ENCODE measurements at regions not wholly inside any gene's neighbourhood (a gene's known extent, or its start where the extent isn't known, plus 50 kb on each side); places are given as distances from the start of the nearest gene placed in this dataset.

DNA sequence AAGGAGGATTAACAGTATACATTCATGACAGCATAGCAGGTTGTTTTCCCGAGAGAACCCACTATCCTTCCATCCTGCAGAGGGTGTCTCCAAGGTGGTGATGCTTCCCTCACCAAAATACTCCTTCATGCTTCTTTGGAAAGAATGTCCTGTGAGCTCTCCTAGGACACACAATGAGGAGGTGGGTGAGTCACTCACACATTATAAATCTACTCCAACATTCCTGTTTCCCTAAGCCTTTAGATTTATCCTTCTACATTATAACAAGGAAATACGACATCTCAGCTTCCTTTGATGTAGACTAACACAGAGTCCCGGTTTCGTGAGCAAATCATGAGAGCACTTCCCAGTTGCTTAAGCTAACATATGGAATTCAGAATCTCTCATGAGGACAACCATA is 689.7 kb upstream of the CELF2 start:
- Histone ChIP-seq H2AFZ (ENCODE audit: low read depth, low read length) (no peak overlapping the region), H3K9me3 (ENCODE audit: low read length) (no peaks in the 10 kb centered on the region), H3K27me3 (ENCODE audit: insufficient read depth, low read length) (no peaks in the 10 kb centered on the region), H3K4me1 (ENCODE audit: insufficient read depth, low read length) (no peaks in the 10 kb centered on the region), H3K4me3 (ENCODE audit: low read length) (no peak overlapping the region), H3K36me3 (ENCODE audit: insufficient read depth, low read length) (no peaks in the 10 kb centered on the region)

DNA sequence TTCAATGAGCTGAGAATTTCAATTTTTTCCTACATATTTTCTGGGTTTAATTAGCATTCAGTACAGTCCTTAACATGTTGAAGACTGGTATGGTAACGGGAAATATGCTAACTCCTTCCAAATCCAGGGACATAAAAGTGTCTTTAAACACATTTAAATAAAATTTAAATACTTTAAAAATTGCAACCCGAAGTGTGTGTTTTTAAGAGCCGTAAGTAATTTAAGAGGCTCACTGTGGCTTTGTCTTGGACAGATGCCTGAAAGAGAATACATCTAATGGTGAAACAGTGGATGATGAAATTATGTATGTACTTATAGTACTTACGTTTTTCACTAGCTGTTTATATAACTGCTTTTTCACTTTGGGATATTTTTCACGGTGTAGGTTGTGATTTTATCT is 687.3 kb upstream of the CELF2 start:
- Histone ChIP-seq H3K36me3 (ENCODE audit: insufficient read depth, low read length) (no peaks in the 10 kb centered on the region), H3K4me1 (ENCODE audit: insufficient read depth, low read length) (no peaks in the 10 kb centered on the region), H2AFZ (ENCODE audit: low read depth, low read length) (no peak overlapping the region), H3K27me3 (ENCODE audit: insufficient read depth, low read length) (no peaks in the 10 kb centered on the region), H3K4me3 (ENCODE audit: low read length) (no peak overlapping the region), H3K9me3 (ENCODE audit: low read length) (no peaks in the 10 kb centered on the region)

- Histone ChIP-seq H3K36me3 (ENCODE audit: insufficient read depth, low read length) (no peaks in the 10 kb centered on the region), H2AFZ (ENCODE audit: low read depth, low read length) (no peak overlapping the region), H3K9me3 (ENCODE audit: low read length) (no peaks in the 10 kb centered on the region), H3K4me3 (ENCODE audit: low read length) (no peak overlapping the region), H3K27me3 (ENCODE audit: insufficient read depth, low read length) (no peaks in the 10 kb centered on the region), H3K4me1 (ENCODE audit: insufficient read depth, low read length) (no peaks in the 10 kb centered on the region)
Measured at GRCh38 chr10:10332786-10333185, 684.9 kb upstream of the CELF2 start.

GRCh38 chr10:10333622-10334021 is 684.0 kb upstream of the CELF2 start:
- Histone ChIP-seq H3K4me3 (ENCODE audit: low read length) (no peak overlapping the region), H3K4me1 (ENCODE audit: insufficient read depth, low read length) (no peaks in the 10 kb centered on the region), H3K27me3 (ENCODE audit: insufficient read depth, low read length) (no peaks in the 10 kb centered on the region), H3K36me3 (ENCODE audit: insufficient read depth, low read length) (no peaks in the 10 kb centered on the region), H2AFZ (ENCODE audit: low read depth, low read length) (no peak overlapping the region), H3K9me3 (ENCODE audit: low read length) (no peaks in the 10 kb centered on the region)

GRCh38 chr10:10338339-10338738 is 679.3 kb upstream of the CELF2 start:
- no peaks in the 10 kb centered on the region for H3K9me3 ChIP-seq (ENCODE audit: low read length)
- H3K27me3 ChIP-seq (ENCODE audit: insufficient read depth, low read length): no peaks in the 10 kb centered on the region
- H2AFZ ChIP-seq (ENCODE audit: low read depth, low read length): no peak overlapping the region
- H3K4me3 ChIP-seq (ENCODE audit: low read length): no peak overlapping the region
- no peaks in the 10 kb centered on the region for H3K4me1 ChIP-seq (ENCODE audit: insufficient read depth, low read length)
- no peaks in the 10 kb centered on the region for H3K36me3 ChIP-seq (ENCODE audit: insufficient read depth, low read length)

GRCh38 chr10:10346390-10347150 is 671.1 kb upstream of the CELF2 start:
- Histone ChIP-seq H3K4me3 (ENCODE audit: low read length) (no peak overlapping the region), H3K36me3 (ENCODE audit: insufficient read depth, low read length) (no peaks in the 10 kb centered on the region), H3K9me3 (ENCODE audit: low read length) (no peaks in the 10 kb centered on the region), H3K27me3 (ENCODE audit: insufficient read depth, low read length) (no peaks in the 10 kb centered on the region), H2AFZ (ENCODE audit: low read depth, low read length) (no peak overlapping the region), H3K4me1 (ENCODE audit: insufficient read depth, low read length) (no peaks in the 10 kb centered on the region)

- Histone ChIP-seq H3K4me1 (ENCODE audit: insufficient read depth, low read length) (no peaks in the 10 kb centered on the region), H2AFZ (ENCODE audit: low read depth, low read length) (no peak overlapping the region), H3K36me3 (ENCODE audit: insufficient read depth, low read length) (no peaks in the 10 kb centered on the region)
Measured at GRCh38 chr10:10350050-10350449, 667.6 kb upstream of the CELF2 start.

GRCh38 chr10:10351451-10351850 is 666.2 kb upstream of the CELF2 start:
- H3K36me3 ChIP-seq (ENCODE audit: insufficient read depth, low read length): no peaks in the 10 kb centered on the region
- no peak overlapping the region for H3K4me3 ChIP-seq (ENCODE audit: low read length)
- H3K9me3 ChIP-seq (ENCODE audit: low read length): no peaks in the 10 kb centered on the region
- no peak overlapping the region for H2AFZ ChIP-seq (ENCODE audit: low read depth, low read length)
- H3K27me3 ChIP-seq (ENCODE audit: insufficient read depth, low read length): no peaks in the 10 kb centered on the region
- no peaks in the 10 kb centered on the region for H3K4me1 ChIP-seq (ENCODE audit: insufficient read depth, low read length)

More at GRCh38 chr10:10350050-10350449, 667.6 kb upstream of the CELF2 start:
- H3K27me3 ChIP-seq (ENCODE audit: insufficient read depth, low read length): no peaks in the 10 kb centered on the region
- H3K9me3 ChIP-seq (ENCODE audit: low read length): no peaks in the 10 kb centered on the region
- no peak overlapping the region for H3K4me3 ChIP-seq (ENCODE audit: low read length)

DNA sequence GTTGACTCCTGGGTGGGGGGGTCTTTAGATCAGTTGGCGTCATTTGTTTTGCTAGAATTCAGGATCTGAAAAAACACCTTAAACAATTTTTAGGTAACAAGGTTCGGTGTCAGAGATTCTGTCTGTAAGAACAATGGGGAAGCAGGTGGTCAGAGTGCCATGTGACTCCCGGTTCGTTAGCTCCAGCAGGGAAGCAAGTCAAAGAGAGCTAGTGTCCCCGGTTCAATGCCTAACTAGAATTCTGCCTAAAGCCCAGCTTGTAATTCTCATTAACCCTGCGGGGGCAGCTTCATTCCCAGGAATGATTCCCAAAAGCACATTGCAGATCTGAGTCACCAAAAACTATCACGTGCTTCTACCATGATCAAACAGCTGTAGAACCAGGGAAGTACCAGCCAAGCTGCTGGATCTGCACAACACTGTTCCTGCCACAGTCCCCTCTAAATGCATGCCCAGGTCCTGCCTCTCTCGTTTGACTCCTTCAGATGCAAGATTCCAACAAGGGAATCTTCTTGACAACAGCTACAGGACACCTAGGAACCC is 664.3 kb upstream of the CELF2 start:
- Histone ChIP-seq H3K36me3 (ENCODE audit: insufficient read depth, low read length) (no peaks in the 10 kb centered on the region), H3K4me1 (ENCODE audit: insufficient read depth, low read length) (no peaks in the 10 kb centered on the region), H2AFZ (ENCODE audit: low read depth, low read length) (no peak overlapping the region), H3K27me3 (ENCODE audit: insufficient read depth, low read length) (no peaks in the 10 kb centered on the region), H3K4me3 (ENCODE audit: low read length) (no peak overlapping the region), H3K9me3 (ENCODE audit: low read length) (no peaks in the 10 kb centered on the region)

GRCh38 chr10:10359263-10359662 is 658.4 kb upstream of the CELF2 start:
- no peak overlapping the region for H3K4me3 ChIP-seq (ENCODE audit: low read length)
- H3K36me3 ChIP-seq (ENCODE audit: insufficient read depth, low read length): no peaks in the 10 kb centered on the region
- no peaks in the 10 kb centered on the region for H3K9me3 ChIP-seq (ENCODE audit: low read length)
- H2AFZ ChIP-seq (ENCODE audit: low read depth, low read length): no peak overlapping the region
- H3K27me3 ChIP-seq (ENCODE audit: insufficient read depth, low read length): no peaks in the 10 kb centered on the region
- peaks cover 10% of the 10 kb centered on the region for H3K4me1 ChIP-seq (ENCODE audit: insufficient read depth, low read length)

DNA sequence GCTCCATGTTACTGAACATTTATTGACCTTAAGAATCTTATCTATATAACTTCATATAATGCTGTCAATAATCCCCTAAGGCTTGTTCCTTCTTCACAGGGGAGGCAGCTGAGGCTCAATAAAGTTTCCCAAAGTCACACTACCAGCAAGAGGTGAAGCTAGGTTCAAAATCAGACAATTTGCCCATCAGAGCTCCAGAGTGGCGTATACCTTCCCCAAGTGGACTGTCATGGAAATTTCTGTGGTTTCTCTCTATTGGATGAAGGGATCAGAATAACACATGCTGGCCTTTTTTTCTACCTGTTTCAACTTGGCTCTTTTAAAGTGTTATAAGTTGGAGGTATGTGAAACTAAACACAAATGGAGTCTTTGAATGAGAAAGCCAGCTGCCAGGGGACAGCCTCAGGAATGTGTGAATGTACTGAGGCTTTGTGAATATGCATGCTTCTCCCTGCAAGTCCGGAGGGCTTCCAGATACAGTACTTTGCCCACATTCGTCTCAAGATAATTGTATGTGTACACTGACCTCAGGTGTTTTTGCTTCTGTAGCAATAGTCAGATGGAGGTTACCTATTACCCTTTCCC is 656.3 kb upstream of the CELF2 start:
- peaks cover 10% of the 10 kb centered on the region for H3K4me1 ChIP-seq (ENCODE audit: insufficient read depth, low read length)
- H3K4me3 ChIP-seq (ENCODE audit: low read length): no peak overlapping the region
- H2AFZ ChIP-seq (ENCODE audit: low read depth, low read length): no peak overlapping the region
- no peaks in the 10 kb centered on the region for H3K36me3 ChIP-seq (ENCODE audit: insufficient read depth, low read length)
- no peaks in the 10 kb centered on the region for H3K27me3 ChIP-seq (ENCODE audit: insufficient read depth, low read length)
- no peaks in the 10 kb centered on the region for H3K9me3 ChIP-seq (ENCODE audit: low read length)

GRCh38 chr10:10362800-10363199 is 654.9 kb upstream of the CELF2 start:
- Histone ChIP-seq H3K27me3 (ENCODE audit: insufficient read depth, low read length) (no peaks in the 10 kb centered on the region), H3K4me3 (ENCODE audit: low read length) (no peak overlapping the region), H2AFZ (ENCODE audit: low read depth, low read length) (no peak overlapping the region), H3K9me3 (ENCODE audit: low read length) (no peaks in the 10 kb centered on the region), H3K4me1 (ENCODE audit: insufficient read depth, low read length) (peaks cover 10% of the 10 kb centered on the region), H3K36me3 (ENCODE audit: insufficient read depth, low read length) (no peaks in the 10 kb centered on the region)

GRCh38 chr10:10363217-10363616 is 654.5 kb upstream of the CELF2 start:
- Histone ChIP-seq H3K4me1 (ENCODE audit: insufficient read depth, low read length) (peaks cover 10% of the 10 kb centered on the region), H2AFZ (ENCODE audit: low read depth, low read length) (no peak overlapping the region), H3K36me3 (ENCODE audit: insufficient read depth, low read length) (no peaks in the 10 kb centered on the region), H3K27me3 (ENCODE audit: insufficient read depth, low read length) (no peaks in the 10 kb centered on the region), H3K4me3 (ENCODE audit: low read length) (no peak overlapping the region), H3K9me3 (ENCODE audit: low read length) (no peaks in the 10 kb centered on the region)

All from neuron (in vitro differentiated cells).